HepG2 (cell line): ENCODE measurements at regions not wholly inside any gene's neighbourhood (a gene's known extent, or its start where the extent isn't known, plus 50 kb on each side); places are given as distances from the start of the nearest gene placed in this dataset.

Source experiments
- ATAC-seq: fragments of 200-7000 bp; cut with Tn5 transposase; 3 replicates; pipeline ENCODE4 v1.9.1; 2020; ENCODE audit warnings: mild to moderate bottlenecking, moderate library complexity
- BruUV-seq: library from RNA; stranded (reverse); fragments of 400-500 nt; replicated peaks from 2 replicates; lab custom pipeline; 2021; lab: Mats Ljungman, UMichigan
- CTCF ChIA-PET: fragments of 300-600 bp; formaldehyde crosslinking; extraction: SDS; loops from one replicate; lab custom pipeline; 2021; ENCODE audit warnings: low total read pairs, inconsistent platforms, low intra/inter-chr PET ratio; lab: Yijun Ruan, JAX
- POLR2A ChIA-PET: fragments of 350-600 bp; sonication (Branson Sonifier 250); formaldehyde crosslinking; loops from one replicate; lab custom pipeline; 2020; ENCODE audit warnings: antibody characterized with exemption, inconsistent platforms; lab: Yijun Ruan, JAX
- DNase-seq: peaks from one replicate; pipeline ENCODE4 v3.0.0-alpha.2; 2015; ENCODE audit warnings: low spot score
- FAIRE-seq: peaks from 3 replicates; lab custom pipeline; 2011; peaks lifted over from hg19 to GRCh38; lab: Jason Lieb, UNC
- H2AFZ ChIP-seq: one replicate; pipeline ENCODE4 v1.6.1; 2011; ENCODE audit warnings: low read length, inconsistent platforms
- H3K27ac ChIP-seq: fragments of 300-600 bp; 3 replicates; pipeline ENCODE4 v1.8.0; 2011; ENCODE audit warnings: mixed run types, mild to moderate bottlenecking, mixed read lengths, low read length, inconsistent platforms; ENCODE audit not compliant: insufficient read depth; ENCODE audit errors: extremely low read length
- H3K27me3 ChIP-seq, 2 experiments: fragments of 200-600 bp in 1 of 2; 2 replicates in 1 of 2; 3 replicates in 1 of 2; pipeline versions ENCODE4 v1.6.0 to v1.8.0; 2011; ENCODE audit warnings: low read length in 2 of 2, mild to moderate bottlenecking in 2 of 2, moderate library complexity in 2 of 2, inconsistent platforms in 1 of 2; ENCODE audit not compliant: insufficient read depth in 2 of 2, control insufficient read depth in 1 of 2
- H3K36me3 ChIP-seq, 2 experiments: fragments of 200-600 bp in 1 of 2; replicated peaks in 1 of 2; 2 replicates in 1 of 2; 3 replicates in 1 of 2; pipeline versions ENCODE4 v1.5.1 to v1.8.0; 2011; ENCODE audit warnings: low read length in 2 of 2, inconsistent platforms in 1 of 2; ENCODE audit not compliant: insufficient read depth in 2 of 2, control insufficient read depth in 1 of 2
- H3K4me1 ChIP-seq: 2 replicates; pipeline ENCODE4 v1.5.1; 2012; ENCODE audit warnings: low read length, inconsistent platforms; ENCODE audit not compliant: insufficient read depth
- H3K4me2 ChIP-seq: 2 replicates; pipeline ENCODE4 v1.6.0; 2011; ENCODE audit warnings: low read depth, low read length, inconsistent platforms
- H3K4me3 ChIP-seq, 3 experiments: fragments of 200-600 bp in 1 of 3; sonication (generic), shearing (Covaris generic) in 1 of 3; replicated peaks in 1 of 3; 2 replicates each; pipeline ENCODE4 v1.5.1; 2011 to 2016; ENCODE audit warnings: low read length in 3 of 3, inconsistent platforms in 2 of 3, low read depth in 2 of 3, mild to moderate bottlenecking in 2 of 3, control low read depth in 1 of 3, mixed read lengths in 1 of 3; ENCODE audit not compliant: insufficient read depth in 1 of 3
- H3K79me2 ChIP-seq: one replicate; pipeline ENCODE4 v1.6.1; 2011; ENCODE audit warnings: low read length, inconsistent platforms; ENCODE audit not compliant: insufficient read depth
- H3K9ac ChIP-seq: 2 replicates; pipeline ENCODE4 v1.6.0; 2011; ENCODE audit warnings: mild to moderate bottlenecking, low read depth, low read length, inconsistent platforms; ENCODE audit not compliant: insufficient read depth
- H3K9me3 ChIP-seq: 2 replicates; pipeline ENCODE4 v1.5.1; 2012; ENCODE audit warnings: mild to moderate bottlenecking, low read length
- H4K20me1 ChIP-seq: 2 replicates; pipeline ENCODE4 v1.6.0; 2011; ENCODE audit warnings: inconsistent platforms, mild to moderate bottlenecking, low read length, moderate library complexity; ENCODE audit not compliant: insufficient read depth
- EED ChIP-seq: sonication (generic); formaldehyde crosslinking; IDR thresholded peaks from 2 replicates; pipeline ENCODE4 v1.5.0; 2020; ENCODE audit warnings: mild to moderate bottlenecking, missing genetic modification reagents
- ELF1 ChIP-seq: sonication (generic); formaldehyde crosslinking; IDR thresholded peaks from 2 replicates; pipeline ENCODE4 v1.4.0; 2020; ENCODE audit warnings: missing genetic modification reagents
- GTF3A ChIP-seq: sonication (generic); formaldehyde crosslinking; conservative IDR thresholded peaks from 2 replicates; pipeline ENCODE4 v1.4.0; 2020; ENCODE audit warnings: mild to moderate bottlenecking, missing genetic modification reagents
- PRPF4 ChIP-seq: fragments of 200-400 bp; formaldehyde crosslinking; IDR thresholded peaks from 2 replicates; pipeline ENCODE4 v1.6.1; 2016; ENCODE audit warnings: low read length, low read depth; ENCODE audit not compliant: poor library complexity, severe bottlenecking
- RBM39 ChIP-seq: fragments of 200-400 bp; formaldehyde crosslinking; IDR thresholded peaks from one replicate; pipeline ENCODE4 v1.6.1; 2018; ENCODE audit warnings: antibody characterized with exemption, mild to moderate bottlenecking, low read depth, low read length; ENCODE audit not compliant: poor library complexity, severe bottlenecking
- SMAD3 ChIP-seq: sonication (generic); formaldehyde crosslinking; IDR thresholded peaks from 2 replicates; pipeline ENCODE4 v1.4.0; 2020; ENCODE audit warnings: missing genetic modification reagents
- SP4 ChIP-seq: sonication (generic); formaldehyde crosslinking; IDR thresholded peaks from 2 replicates; pipeline ENCODE4 v1.8.1; 2023; ENCODE audit warnings: mild to moderate bottlenecking, missing genetic modification reagents
- ZNF121 ChIP-seq: sonication (generic); formaldehyde crosslinking; IDR thresholded peaks from 2 replicates; pipeline ENCODE4 v1.5.0; 2020; ENCODE audit warnings: mild to moderate bottlenecking, missing genetic modification reagents
- ZNF124 ChIP-seq: sonication (generic); formaldehyde crosslinking; IDR thresholded peaks from 2 replicates; pipeline ENCODE4 v1.4.0; 2020; ENCODE audit warnings: missing genetic modification reagents
- ZNF138 ChIP-seq: sonication (generic); formaldehyde crosslinking; IDR thresholded peaks from 2 replicates; pipeline ENCODE4 v1.5.0; 2020; ENCODE audit warnings: mild to moderate bottlenecking, low read depth, missing genetic modification reagents
- ZNF264 ChIP-seq: sonication (generic); formaldehyde crosslinking; IDR thresholded peaks from 2 replicates; pipeline ENCODE4 v1.4.0; 2020; ENCODE audit warnings: missing genetic modification reagents
- ZNF329 ChIP-seq: sonication (generic); formaldehyde crosslinking; IDR thresholded peaks from 2 replicates; pipeline ENCODE4 v1.9.0; 2021; ENCODE audit warnings: low read depth, mild to moderate bottlenecking, missing genetic modification reagents
- WGBS: methylation state at CpG from one replicate; pipeline ENCODE4 v1.1.6; 2017; ENCODE audit warnings: low lambda C conversion rate; 5-methylcytosine and 5-hydroxymethylcytosine counted together
- in situ Hi-C: cut with HindIII; loops from 2 replicates; pipeline ENCODE4 v1.10.0; 2017; ENCODE audit warnings: low pct_unique_long_range_greater_than_20kb; ENCODE audit not compliant: extremely low pct_ligation_motif_present
- intact Hi-C: fragments of 100-400 bp; cut with micrococcal nuclease; formaldehyde crosslinking; loops from one replicate; pipeline ENCODE4 v1.10.0; 2022; ENCODE audit not compliant: unreplicated experiment
- TF ChIP-seq, protein P1 (sequence below): sonication (generic); formaldehyde crosslinking; IDR thresholded peaks from 2 replicates; pipeline ENCODE4 v1.5.0; 2020; ENCODE audit warnings: missing genetic modification reagents
- TF ChIP-seq, protein P2 (sequence below): sonication (generic); formaldehyde crosslinking; IDR thresholded peaks from 2 replicates; pipeline ENCODE4 v1.8.0; 2022; ENCODE audit warnings: mild to moderate bottlenecking, missing genetic modification reagents, moderate library complexity
- TF ChIP-seq, protein P3 (sequence below): sonication (generic); formaldehyde crosslinking; IDR thresholded peaks from 2 replicates; pipeline ENCODE4 v1.4.0; 2020; ENCODE audit warnings: mild to moderate bottlenecking, missing genetic modification reagents, borderline replicate concordance
- TF ChIP-seq, protein P4 (sequence below): fragments of 450-650 bp; IDR thresholded peaks from 2 replicates; pipeline ENCODE4 v1.6.1; 2016

DNA sequence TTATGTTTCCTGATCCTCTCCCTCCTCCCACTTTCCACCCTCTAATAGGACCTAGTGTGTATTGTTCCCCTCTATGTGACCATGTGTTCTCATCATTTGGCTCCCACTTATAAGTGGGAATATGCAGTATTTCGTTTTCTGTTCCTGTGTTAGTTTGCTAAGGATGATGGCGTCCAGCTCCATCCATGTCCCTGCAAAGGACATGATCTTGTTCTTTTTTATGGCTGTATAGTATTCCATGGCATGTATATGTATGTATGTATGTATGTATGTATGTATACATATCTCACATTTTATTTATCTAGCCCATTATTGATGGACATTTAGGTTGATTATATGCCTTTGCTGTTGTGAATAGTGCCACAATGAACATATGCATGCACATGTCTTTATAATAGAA is 188.7 kb downstream of the RFPL4B start:
- DNase-seq (no peak), ATAC-seq (no peak), FAIRE-seq (no peak)
- intact Hi-C loops = no loop called here
- no peak overlapping the region for H3K9ac ChIP-seq
- no peak overlapping the region for H3K4me2 ChIP-seq
- no peaks in the 10 kb centered on the region for H3K79me2 ChIP-seq
- no peak overlapping the region for H2AFZ ChIP-seq
- no peaks in the 10 kb centered on the region for H3K27me3 ChIP-seq
- H3K36me3 ChIP-seq = no peaks in the 10 kb centered on the region
- H3K9me3 ChIP-seq = peaks cover 7% of the 10 kb centered on the region; the same call in 1 of the 2 replicates
- ChIA-PET CTCF (no interaction called here), POLR2A (no interaction called here)
- H3K4me3 ChIP-seq = no peak overlapping the region
- no peaks in the 10 kb centered on the region for H3K4me1 ChIP-seq
- no peak overlapping the region for H3K27ac ChIP-seq
- in situ Hi-C loops = no loop called here
- no TSS peak for BruUV-seq
- H4K20me1 ChIP-seq = no peaks in the 10 kb centered on the region
- 0% methylated on average over 2 of the region's 2 CpGs for WGBS
- TF ChIP-seq EED (CRISPR knock-in tag) (no peak), ZNF138 (CRISPR knock-in tag) (no peak), ZNF264 (no peak), RBM39 (no peak), ELF1 (CRISPR knock-in tag) (no peak), GTF3A (no peak), SMAD3 (CRISPR knock-in tag) (no peak), SP4 (CRISPR knock-in tag) (no peak), PRPF4 (no peak), ZNF124 (CRISPR knock-in tag) (no peak), ZNF121 (CRISPR knock-in tag) (no peak), ZNF329 (CRISPR knock-in tag) (no peak)
- TF ChIP-seq, protein P1, sequence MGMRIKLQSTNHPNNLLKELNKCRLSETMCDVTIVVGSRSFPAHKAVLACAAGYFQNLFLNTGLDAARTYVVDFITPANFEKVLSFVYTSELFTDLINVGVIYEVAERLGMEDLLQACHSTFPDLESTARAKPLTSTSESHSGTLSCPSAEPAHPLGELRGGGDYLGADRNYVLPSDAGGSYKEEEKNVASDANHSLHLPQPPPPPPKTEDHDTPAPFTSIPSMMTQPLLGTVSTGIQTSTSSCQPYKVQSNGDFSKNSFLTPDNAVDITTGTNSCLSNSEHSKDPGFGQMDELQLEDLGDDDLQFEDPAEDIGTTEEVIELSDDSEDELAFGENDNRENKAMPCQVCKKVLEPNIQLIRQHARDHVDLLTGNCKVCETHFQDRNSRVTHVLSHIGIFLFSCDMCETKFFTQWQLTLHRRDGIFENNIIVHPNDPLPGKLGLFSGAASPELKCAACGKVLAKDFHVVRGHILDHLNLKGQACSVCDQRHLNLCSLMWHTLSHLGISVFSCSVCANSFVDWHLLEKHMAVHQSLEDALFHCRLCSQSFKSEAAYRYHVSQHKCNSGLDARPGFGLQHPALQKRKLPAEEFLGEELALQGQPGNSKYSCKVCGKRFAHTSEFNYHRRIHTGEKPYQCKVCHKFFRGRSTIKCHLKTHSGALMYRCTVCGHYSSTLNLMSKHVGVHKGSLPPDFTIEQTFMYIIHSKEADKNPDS = no peak
- TF ChIP-seq, protein P2, sequence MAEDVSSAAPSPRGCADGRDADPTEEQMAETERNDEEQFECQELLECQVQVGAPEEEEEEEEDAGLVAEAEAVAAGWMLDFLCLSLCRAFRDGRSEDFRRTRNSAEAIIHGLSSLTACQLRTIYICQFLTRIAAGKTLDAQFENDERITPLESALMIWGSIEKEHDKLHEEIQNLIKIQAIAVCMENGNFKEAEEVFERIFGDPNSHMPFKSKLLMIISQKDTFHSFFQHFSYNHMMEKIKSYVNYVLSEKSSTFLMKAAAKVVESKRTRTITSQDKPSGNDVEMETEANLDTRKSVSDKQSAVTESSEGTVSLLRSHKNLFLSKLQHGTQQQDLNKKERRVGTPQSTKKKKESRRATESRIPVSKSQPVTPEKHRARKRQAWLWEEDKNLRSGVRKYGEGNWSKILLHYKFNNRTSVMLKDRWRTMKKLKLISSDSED (CRISPR knock-in tag) = no peak
- TF ChIP-seq, protein P3, sequence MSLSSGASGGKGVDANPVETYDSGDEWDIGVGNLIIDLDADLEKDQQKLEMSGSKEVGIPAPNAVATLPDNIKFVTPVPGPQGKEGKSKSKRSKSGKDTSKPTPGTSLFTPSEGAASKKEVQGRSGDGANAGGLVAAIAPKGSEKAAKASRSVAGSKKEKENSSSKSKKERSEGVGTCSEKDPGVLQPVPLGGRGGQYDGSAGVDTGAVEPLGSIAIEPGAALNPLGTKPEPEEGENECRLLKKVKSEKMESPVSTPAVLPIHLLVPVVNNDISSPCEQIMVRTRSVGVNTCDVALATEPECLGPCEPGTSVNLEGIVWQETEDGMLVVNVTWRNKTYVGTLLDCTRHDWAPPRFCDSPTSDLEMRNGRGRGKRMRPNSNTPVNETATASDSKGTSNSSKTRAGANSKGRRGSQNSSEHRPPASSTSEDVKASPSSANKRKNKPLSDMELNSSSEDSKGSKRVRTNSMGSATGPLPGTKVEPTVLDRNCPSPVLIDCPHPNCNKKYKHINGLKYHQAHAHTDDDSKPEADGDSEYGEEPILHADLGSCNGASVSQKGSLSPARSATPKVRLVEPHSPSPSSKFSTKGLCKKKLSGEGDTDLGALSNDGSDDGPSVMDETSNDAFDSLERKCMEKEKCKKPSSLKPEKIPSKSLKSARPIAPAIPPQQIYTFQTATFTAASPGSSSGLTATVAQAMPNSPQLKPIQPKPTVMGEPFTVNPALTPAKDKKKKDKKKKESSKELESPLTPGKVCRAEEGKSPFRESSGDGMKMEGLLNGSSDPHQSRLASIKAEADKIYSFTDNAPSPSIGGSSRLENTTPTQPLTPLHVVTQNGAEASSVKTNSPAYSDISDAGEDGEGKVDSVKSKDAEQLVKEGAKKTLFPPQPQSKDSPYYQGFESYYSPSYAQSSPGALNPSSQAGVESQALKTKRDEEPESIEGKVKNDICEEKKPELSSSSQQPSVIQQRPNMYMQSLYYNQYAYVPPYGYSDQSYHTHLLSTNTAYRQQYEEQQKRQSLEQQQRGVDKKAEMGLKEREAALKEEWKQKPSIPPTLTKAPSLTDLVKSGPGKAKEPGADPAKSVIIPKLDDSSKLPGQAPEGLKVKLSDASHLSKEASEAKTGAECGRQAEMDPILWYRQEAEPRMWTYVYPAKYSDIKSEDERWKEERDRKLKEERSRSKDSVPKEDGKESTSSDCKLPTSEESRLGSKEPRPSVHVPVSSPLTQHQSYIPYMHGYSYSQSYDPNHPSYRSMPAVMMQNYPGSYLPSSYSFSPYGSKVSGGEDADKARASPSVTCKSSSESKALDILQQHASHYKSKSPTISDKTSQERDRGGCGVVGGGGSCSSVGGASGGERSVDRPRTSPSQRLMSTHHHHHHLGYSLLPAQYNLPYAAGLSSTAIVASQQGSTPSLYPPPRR (CRISPR knock-in tag) = no peak
- TF ChIP-seq, protein P4, sequence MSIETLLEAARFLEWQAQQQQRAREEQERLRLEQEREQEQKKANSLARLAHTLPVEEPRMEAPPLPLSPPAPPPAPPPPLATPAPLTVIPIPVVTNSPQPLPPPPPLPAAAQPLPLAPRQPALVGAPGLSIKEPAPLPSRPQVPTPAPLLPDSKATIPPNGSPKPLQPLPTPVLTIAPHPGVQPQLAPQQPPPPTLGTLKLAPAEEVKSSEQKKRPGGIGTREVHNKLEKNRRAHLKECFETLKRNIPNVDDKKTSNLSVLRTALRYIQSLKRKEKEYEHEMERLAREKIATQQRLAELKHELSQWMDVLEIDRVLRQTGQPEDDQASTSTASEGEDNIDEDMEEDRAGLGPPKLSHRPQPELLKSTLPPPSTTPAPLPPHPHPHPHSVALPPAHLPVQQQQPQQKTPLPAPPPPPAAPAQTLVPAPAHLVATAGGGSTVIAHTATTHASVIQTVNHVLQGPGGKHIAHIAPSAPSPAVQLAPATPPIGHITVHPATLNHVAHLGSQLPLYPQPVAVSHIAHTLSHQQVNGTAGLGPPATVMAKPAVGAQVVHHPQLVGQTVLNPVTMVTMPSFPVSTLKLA = no peak
